ENCODE measurements at regions not wholly inside any gene's neighbourhood (a gene's known extent, or its start where the extent isn't known, plus 50 kb on each side); places are given as distances from the start of the nearest gene placed in this dataset.

DNA sequence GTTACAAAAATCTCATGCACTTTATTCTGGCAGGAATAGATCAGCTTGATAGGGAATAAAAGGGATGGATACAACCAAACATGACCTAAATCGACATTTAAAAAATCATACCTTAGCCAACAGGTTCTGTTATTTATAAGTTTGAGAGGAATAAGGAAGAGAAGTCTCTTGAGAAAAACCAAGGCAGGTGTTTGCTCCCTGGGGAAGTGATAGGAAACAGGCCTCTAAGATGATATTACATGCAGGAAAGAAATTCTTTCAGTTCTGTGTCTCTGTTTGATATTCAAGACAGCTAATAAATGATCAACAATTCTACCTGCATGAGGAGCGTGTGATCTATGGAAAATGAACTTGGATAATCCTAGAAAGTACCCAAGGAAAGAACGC, 184.8 kb upstream of the ZEB2 start:
- no peaks in the 10 kb centered on the region for H4K20me1 ChIP-seq (ENCODE audit: control insufficient read depth, insufficient read depth, insufficient read length)
- H2BK5ac ChIP-seq (ENCODE audit: insufficient read length, low read length), result no peak overlapping the region
- no peaks in the 10 kb centered on the region for H3K79me2 ChIP-seq (ENCODE audit: insufficient read depth, low read length)
- no peak overlapping the region for H3K56ac ChIP-seq (ENCODE audit: insufficient read length, low read depth, low read length)
- H3K23ac ChIP-seq (ENCODE audit: insufficient read length, low read depth, low read length), result no peak overlapping the region
- Mint-ChIP-seq H3K36me3 (ENCODE audit: insufficient read depth in 1 of 3, low read depth in 3 of 3) (no peaks in the 10 kb centered on the region), H3K4me1 (no peaks in the 10 kb centered on the region), H3K9me3 (no peaks in the 10 kb centered on the region), H3K27me3 (ENCODE audit: low read depth) (no peaks in the 10 kb centered on the region), H3K27ac (no peak overlapping the region), H3K4me3 (no peak overlapping the region)
- no peak overlapping the region for H2BK15ac ChIP-seq (ENCODE audit: low read depth, low read length)
- H4K8ac ChIP-seq (replicated peaks; ENCODE audit: insufficient read length, low read depth, low read length), result no peak overlapping the region
- H3K14ac ChIP-seq (ENCODE audit: insufficient read depth, low read length), result no peak overlapping the region
- H2BK120ac ChIP-seq (ENCODE audit: low read depth, low read length, poor library complexity, severe bottlenecking), result no peak overlapping the region
- no peak overlapping the region for H2AFZ ChIP-seq (ENCODE audit: low read length)
- no peak overlapping the region for H4K91ac ChIP-seq (ENCODE audit: insufficient read length, low read depth, low read length)
- no peak overlapping the region for H3K18ac ChIP-seq (ENCODE audit: insufficient read length, low read depth, low read length)
- H3K4ac ChIP-seq (ENCODE audit: low read depth, low read length), result no peak overlapping the region
- H4K5ac ChIP-seq (ENCODE audit: insufficient read length, low read depth, low read length), result no peak overlapping the region
- no peaks in the 10 kb centered on the region for H3K4me1 ChIP-seq (ENCODE audit: insufficient read depth, low read length)
- no peak overlapping the region for H3K4me2 ChIP-seq (ENCODE audit: insufficient read depth, insufficient read length, low read length)
- H3K79me1 ChIP-seq (ENCODE audit: insufficient read depth, low read depth, low read length, poor library complexity, severe bottlenecking), result no peaks in the 10 kb centered on the region
- no peak overlapping the region for H3K27ac ChIP-seq (ENCODE audit: insufficient read length, low read depth, low read length)
- H2BK12ac ChIP-seq (ENCODE audit: insufficient read length, low read depth, low read length), result no peak overlapping the region
- H3T11ph ChIP-seq (ENCODE audit: low read length), result no peak overlapping the region
- WGBS (ENCODE audit: extremely low coverage, insufficient read length, low lambda C conversion rate), result no CpG with 5 or more reads among the region's 3 CpGs
- no peak overlapping the region for H3K9ac ChIP-seq (ENCODE audit: extremely low read depth, insufficient read length, low read length)
- DNase-seq, result no peak
- H2BK20ac ChIP-seq (ENCODE audit: low read depth, low read length, poor library complexity, severe bottlenecking), result no peak overlapping the region
- H2AK5ac ChIP-seq (ENCODE audit: insufficient read length, low read length), result no peak overlapping the region
- H3K9me3 ChIP-seq (ENCODE audit: control insufficient read depth, low read depth, low read length), result no peaks in the 10 kb centered on the region
- no peaks in the 10 kb centered on the region for H3K27me3 ChIP-seq (ENCODE audit: insufficient read depth, low read length)
- no peaks in the 10 kb centered on the region for H3K23me2 ChIP-seq (ENCODE audit: insufficient read length, low read depth, low read length, poor library complexity, severe bottlenecking)
- TF ChIP-seq, protein P1, sequence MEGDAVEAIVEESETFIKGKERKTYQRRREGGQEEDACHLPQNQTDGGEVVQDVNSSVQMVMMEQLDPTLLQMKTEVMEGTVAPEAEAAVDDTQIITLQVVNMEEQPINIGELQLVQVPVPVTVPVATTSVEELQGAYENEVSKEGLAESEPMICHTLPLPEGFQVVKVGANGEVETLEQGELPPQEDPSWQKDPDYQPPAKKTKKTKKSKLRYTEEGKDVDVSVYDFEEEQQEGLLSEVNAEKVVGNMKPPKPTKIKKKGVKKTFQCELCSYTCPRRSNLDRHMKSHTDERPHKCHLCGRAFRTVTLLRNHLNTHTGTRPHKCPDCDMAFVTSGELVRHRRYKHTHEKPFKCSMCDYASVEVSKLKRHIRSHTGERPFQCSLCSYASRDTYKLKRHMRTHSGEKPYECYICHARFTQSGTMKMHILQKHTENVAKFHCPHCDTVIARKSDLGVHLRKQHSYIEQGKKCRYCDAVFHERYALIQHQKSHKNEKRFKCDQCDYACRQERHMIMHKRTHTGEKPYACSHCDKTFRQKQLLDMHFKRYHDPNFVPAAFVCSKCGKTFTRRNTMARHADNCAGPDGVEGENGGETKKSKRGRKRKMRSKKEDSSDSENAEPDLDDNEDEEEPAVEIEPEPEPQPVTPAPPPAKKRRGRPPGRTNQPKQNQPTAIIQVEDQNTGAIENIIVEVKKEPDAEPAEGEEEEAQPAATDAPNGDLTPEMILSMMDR (conservative IDR thresholded peaks at IDR 0.05), result no peak
